Vagina (tissue), 2 donors: ENCODE measurements at regions not wholly inside any gene's neighbourhood (a gene's known extent, or its start where the extent isn't known, plus 50 kb on each side); places are given as distances from the start of the nearest gene placed in this dataset.

Experiments
- POLR2A ChIP-seq, 2 donors: fragments of 450-650 bp; IDR thresholded peaks; one replicate each; pipeline ENCODE4 v1.6.1; 2017; ENCODE audit warnings: antibody characterized with exemption in 2 of 2, mild to moderate bottlenecking in 2 of 2, moderate library complexity in 2 of 2
- POLR2AphosphoS5 ChIP-seq, 2 donors: sonication (generic); formaldehyde crosslinking; IDR thresholded peaks; one replicate each; pipeline ENCODE4 v1.9.0; 2017; ENCODE audit warnings: antibody characterized with exemption in 2 of 2, mild to moderate bottlenecking in 2 of 2, low read depth in 1 of 2; ENCODE audit not compliant: insufficient read depth in 1 of 2
- TF ChIP-seq, protein P1 (sequence below), 3 experiments: fragments of 450-650 bp in 2 of 3; fragments of 200-600 bp in 1 of 3; sonication (generic) in 1 of 3; IDR thresholded peaks; one replicate each; pipeline ENCODE4 v1.5.1; 2017 to 2019; ENCODE audit warnings: antibody characterized with exemption in 3 of 3, mild to moderate bottlenecking in 2 of 3, moderate library complexity in 2 of 3

DNA sequence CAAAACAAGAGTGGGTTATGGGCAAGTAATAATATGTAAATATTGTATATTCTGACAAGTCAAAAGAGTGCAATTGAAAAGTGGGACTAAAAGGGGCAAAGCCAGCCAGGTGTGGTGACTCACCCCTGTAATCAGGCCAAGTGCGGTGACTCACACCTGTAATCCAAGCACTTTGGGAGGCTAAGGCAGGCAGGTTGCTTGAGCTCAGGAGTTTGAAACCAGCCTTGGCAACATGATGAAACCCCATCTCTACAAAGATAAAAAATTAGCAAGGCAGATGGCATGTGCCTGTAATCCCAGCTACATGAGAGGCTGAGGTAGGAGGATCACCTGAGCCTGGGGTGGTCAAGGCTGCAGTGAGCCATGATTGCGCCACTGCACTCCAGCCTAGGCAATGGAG, 304.0 kb downstream of the HHIPL2 start:
- TF ChIP-seq, protein P1, sequence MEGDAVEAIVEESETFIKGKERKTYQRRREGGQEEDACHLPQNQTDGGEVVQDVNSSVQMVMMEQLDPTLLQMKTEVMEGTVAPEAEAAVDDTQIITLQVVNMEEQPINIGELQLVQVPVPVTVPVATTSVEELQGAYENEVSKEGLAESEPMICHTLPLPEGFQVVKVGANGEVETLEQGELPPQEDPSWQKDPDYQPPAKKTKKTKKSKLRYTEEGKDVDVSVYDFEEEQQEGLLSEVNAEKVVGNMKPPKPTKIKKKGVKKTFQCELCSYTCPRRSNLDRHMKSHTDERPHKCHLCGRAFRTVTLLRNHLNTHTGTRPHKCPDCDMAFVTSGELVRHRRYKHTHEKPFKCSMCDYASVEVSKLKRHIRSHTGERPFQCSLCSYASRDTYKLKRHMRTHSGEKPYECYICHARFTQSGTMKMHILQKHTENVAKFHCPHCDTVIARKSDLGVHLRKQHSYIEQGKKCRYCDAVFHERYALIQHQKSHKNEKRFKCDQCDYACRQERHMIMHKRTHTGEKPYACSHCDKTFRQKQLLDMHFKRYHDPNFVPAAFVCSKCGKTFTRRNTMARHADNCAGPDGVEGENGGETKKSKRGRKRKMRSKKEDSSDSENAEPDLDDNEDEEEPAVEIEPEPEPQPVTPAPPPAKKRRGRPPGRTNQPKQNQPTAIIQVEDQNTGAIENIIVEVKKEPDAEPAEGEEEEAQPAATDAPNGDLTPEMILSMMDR (IDR thresholded peaks at IDR 0.05): no peak
- no peak for TF ChIP-seq POLR2AphosphoS5 (IDR thresholded peaks at IDR 0.05; ENCODE audit: insufficient read depth in 1 of 2, low read depth in 1 of 2)
- TF ChIP-seq POLR2A (IDR thresholded peaks at IDR 0.05): no peak
